Trophoblast cell (in vitro differentiated cells and primary cell): ENCODE measurements at regions not wholly inside any gene's neighbourhood (a gene's known extent, or its start where the extent isn't known, plus 50 kb on each side); places are given as distances from the start of the nearest gene placed in this dataset.

ENCODE experiments used
- DNase-seq, 2 donors: peaks; one replicate each; pipeline ENCODE4 v3.0.0-alpha.2; 2016
- H2AFZ ChIP-seq: 2 replicates; pipeline ENCODE4 v1.6.1; 2013; ENCODE audit warnings: low read length, moderate library complexity, mild to moderate bottlenecking; ENCODE audit not compliant: insufficient read depth, poor library complexity
- H2AK5ac ChIP-seq: 2 replicates; pipeline ENCODE4 v1.6.1; 2013; ENCODE audit warnings: mild to moderate bottlenecking, low read length
- H2BK120ac ChIP-seq: 2 replicates; pipeline ENCODE4 v1.6.1; 2013; ENCODE audit warnings: low read length, mild to moderate bottlenecking, moderate library complexity; ENCODE audit not compliant: insufficient read depth, poor library complexity
- H2BK12ac ChIP-seq: 2 replicates; pipeline ENCODE4 v1.6.1; 2013; ENCODE audit warnings: mild to moderate bottlenecking, low read length, moderate library complexity
- H2BK5ac ChIP-seq: 2 replicates; pipeline ENCODE4 v1.6.1; 2013; ENCODE audit warnings: low read length, low read depth, moderate library complexity, mild to moderate bottlenecking; ENCODE audit not compliant: poor library complexity
- H3K14ac ChIP-seq: 2 replicates; pipeline ENCODE4 v1.6.1; 2013; ENCODE audit warnings: mild to moderate bottlenecking, low read length
- H3K18ac ChIP-seq: 2 replicates; pipeline ENCODE4 v1.6.1; 2013; ENCODE audit warnings: mild to moderate bottlenecking, low read length
- H3K23ac ChIP-seq: 2 replicates; pipeline ENCODE4 v1.6.1; 2013; ENCODE audit warnings: low read length
- H3K27ac ChIP-seq: 2 replicates; pipeline ENCODE4 v1.5.1; 2013; ENCODE audit warnings: low read depth, mild to moderate bottlenecking, inconsistent platforms, low read length, moderate library complexity
- H3K27me3 ChIP-seq: 2 replicates; pipeline ENCODE4 v1.6.1; 2013; ENCODE audit warnings: inconsistent platforms, mild to moderate bottlenecking, low read length, moderate library complexity; ENCODE audit not compliant: insufficient read depth
- H3K36me3 ChIP-seq, 2 experiments: 1 replicate in 1 of 2; 2 replicates in 1 of 2; pipeline ENCODE4 v1.6.1; 2013; ENCODE audit warnings: low read length in 2 of 2, mild to moderate bottlenecking in 2 of 2, moderate library complexity in 1 of 2; ENCODE audit not compliant: insufficient read depth in 2 of 2, control insufficient read depth in 1 of 2
- H3K4ac ChIP-seq: 2 replicates; pipeline ENCODE4 v1.6.1; 2013; ENCODE audit warnings: low read depth, mild to moderate bottlenecking, low read length, moderate library complexity
- H3K4me1 ChIP-seq, 2 experiments: 1 replicate in 1 of 2; 2 replicates in 1 of 2; pipeline ENCODE4 v1.6.1; 2013; ENCODE audit warnings: low read length in 2 of 2, mild to moderate bottlenecking in 2 of 2, moderate library complexity in 1 of 2; ENCODE audit not compliant: insufficient read depth in 2 of 2, control insufficient read depth in 1 of 2
- H3K4me2 ChIP-seq: 2 replicates; pipeline ENCODE4 v1.6.1; 2013; ENCODE audit warnings: inconsistent platforms, mild to moderate bottlenecking, low read length, moderate library complexity
- H3K4me3 ChIP-seq: 2 replicates; pipeline ENCODE4 v1.5.1; 2013; ENCODE audit warnings: mild to moderate bottlenecking, low read depth, low read length, inconsistent platforms
- H3K79me1 ChIP-seq: one replicate; pipeline ENCODE4 v1.6.1; 2013; ENCODE audit warnings: low read length
- H3K79me2 ChIP-seq: 2 replicates; pipeline ENCODE4 v1.6.1; 2013; ENCODE audit warnings: low read length, mild to moderate bottlenecking; ENCODE audit not compliant: control insufficient read depth, insufficient read depth, poor library complexity
- H3K9ac ChIP-seq: 2 replicates; pipeline ENCODE4 v1.6.1; 2013; ENCODE audit warnings: mild to moderate bottlenecking, low read length
- H3K9me3 ChIP-seq: 2 replicates; pipeline ENCODE4 v1.6.1; 2013; ENCODE audit warnings: low read depth, mild to moderate bottlenecking, control low read depth, inconsistent platforms, low read length; ENCODE audit not compliant: insufficient read depth
- H4K12ac ChIP-seq: 2 replicates; pipeline ENCODE4 v1.6.1; 2013; ENCODE audit warnings: low read depth, mild to moderate bottlenecking, low read length, moderate library complexity
- H4K8ac ChIP-seq: 2 replicates; pipeline ENCODE4 v1.6.1; 2013; ENCODE audit warnings: low read depth, mild to moderate bottlenecking, low read length, moderate library complexity
- H4K91ac ChIP-seq: one replicate; pipeline ENCODE4 v1.6.1; 2013; ENCODE audit warnings: low read depth, mild to moderate bottlenecking, low read length, moderate library complexity
- whole genome bisulfite sequencing: extraction: QIAGEN DNeasy Blood & Tissue Kit; methylation state at CpG from one replicate; pipeline ENCODE4 v1.1.7; 2013; ENCODE audit warnings: missing lambda C conversion rate; ENCODE audit not compliant: insufficient read length, insufficient coverage; ENCODE audit errors: extremely low coverage; 5-methylcytosine and 5-hydroxymethylcytosine counted together

GRCh38 chr10:21269289-21269688 is 256.2 kb downstream of the SKIDA1 start:
- Histone ChIP-seq H3K27ac (no peak overlapping the region), H3K4me3 (no peak overlapping the region), H3K18ac (no peak overlapping the region), H2BK120ac (no peak overlapping the region), H2AFZ (no peak overlapping the region), H2BK5ac (no peak overlapping the region), H3K4me2 (no peak overlapping the region), H3K14ac (no peak overlapping the region), H4K12ac (no peak overlapping the region), H3K23ac (no peak overlapping the region), H3K36me3 (no peaks in the 10 kb centered on the region), H3K79me2 (no peaks in the 10 kb centered on the region), H3K9ac (no peak overlapping the region), H4K8ac (no peak overlapping the region), H2AK5ac (no peak overlapping the region), H3K4ac (no peak overlapping the region), H3K4me1 (no peaks in the 10 kb centered on the region), H3K9me3 (no peaks in the 10 kb centered on the region), H3K79me1 (no peaks in the 10 kb centered on the region), H4K91ac (no peak overlapping the region), H3K27me3 (no peaks in the 10 kb centered on the region), H2BK12ac (no peak overlapping the region)
- WGBS: no CpG with 5 or more reads among the region's 5 CpGs
- no peak for DNase-seq

DNA sequence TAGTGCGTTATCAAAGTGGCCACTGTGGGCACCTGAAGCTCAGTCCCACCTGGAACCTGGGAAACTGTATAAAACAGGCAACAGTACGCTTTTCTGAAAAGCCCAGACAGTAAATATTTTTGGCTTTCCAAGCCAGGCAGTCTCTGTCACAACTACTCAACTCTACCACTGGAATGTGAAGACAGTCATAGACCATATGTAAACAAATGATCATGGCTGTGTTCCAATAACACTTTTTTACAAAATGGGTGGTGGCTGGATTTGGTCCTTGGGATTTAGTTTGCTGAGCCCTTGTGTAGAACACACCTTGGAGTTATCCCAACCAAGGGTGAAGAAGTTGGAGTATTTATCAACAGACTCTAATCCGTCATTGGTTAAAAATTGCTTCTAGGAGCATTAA is 259.9 kb downstream of the SKIDA1 start:
- H3K4me1 ChIP-seq: peaks cover 0 to 5% of the 10 kb centered on the region in 2 experiments
- H3K9ac ChIP-seq: no peak overlapping the region
- H3K27me3 ChIP-seq: no peaks in the 10 kb centered on the region
- DNase-seq: peak in 1 of 2 donors; percentile 25
- H3K18ac ChIP-seq: no peak overlapping the region
- H2BK12ac ChIP-seq: no peak overlapping the region
- no peak overlapping the region for H3K4me3 ChIP-seq
- WGBS: no CpG with 5 or more reads among the region's 3 CpGs
- no peak overlapping the region for H2AK5ac ChIP-seq
- no peak overlapping the region for H3K23ac ChIP-seq
- H3K9me3 ChIP-seq: no peaks in the 10 kb centered on the region
- H4K12ac ChIP-seq: no peak overlapping the region
- no peaks in the 10 kb centered on the region for H3K79me1 ChIP-seq
- H2BK120ac ChIP-seq: no peak overlapping the region
- no peaks in the 10 kb centered on the region for H3K36me3 ChIP-seq
- no peak overlapping the region for H2AFZ ChIP-seq
- H3K79me2 ChIP-seq: no peaks in the 10 kb centered on the region
- no peak overlapping the region for H4K91ac ChIP-seq
- H4K8ac ChIP-seq: no peak overlapping the region
- no peak overlapping the region for H3K4ac ChIP-seq
- no peak overlapping the region for H2BK5ac ChIP-seq
- H3K4me2 ChIP-seq: no peak overlapping the region
- H3K14ac ChIP-seq: no peak overlapping the region
- no peak overlapping the region for H3K27ac ChIP-seq

DNA sequence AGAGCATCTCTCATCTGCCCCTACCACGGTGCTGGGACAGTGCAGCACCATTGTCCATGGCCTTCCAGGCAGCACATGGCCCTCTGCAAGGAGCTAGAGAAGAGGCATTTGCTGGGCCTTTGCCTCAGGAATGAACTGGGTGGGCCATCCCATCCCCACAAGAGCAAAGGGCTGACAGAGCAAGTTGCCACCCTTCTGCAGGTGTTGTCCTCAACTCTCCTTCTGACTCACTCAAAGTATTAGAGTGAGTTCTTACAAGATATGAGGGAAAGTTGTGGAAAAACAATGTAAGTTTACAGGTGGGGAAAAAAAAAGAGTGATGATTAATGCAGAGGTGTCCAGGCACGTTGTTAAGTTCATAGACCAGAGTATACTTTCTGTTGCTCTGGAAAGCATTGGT is 261.2 kb downstream of the SKIDA1 start:
- H3K4ac ChIP-seq: no peak overlapping the region
- H3K4me2 ChIP-seq: no peak overlapping the region
- no peak overlapping the region for H2BK120ac ChIP-seq
- no peaks in the 10 kb centered on the region for H3K36me3 ChIP-seq
- no peak overlapping the region for H2BK12ac ChIP-seq
- no peak overlapping the region for H3K4me3 ChIP-seq
- no peaks in the 10 kb centered on the region for H3K79me1 ChIP-seq
- no peak overlapping the region for H4K8ac ChIP-seq
- H4K12ac ChIP-seq: no peak overlapping the region
- WGBS: no CpG with 5 or more reads among the region's 2 CpGs
- H3K79me2 ChIP-seq: no peaks in the 10 kb centered on the region
- peaks cover 0 to 5% of the 10 kb centered on the region in 2 experiments for H3K4me1 ChIP-seq
- H3K14ac ChIP-seq: peak overlapping the region; percentile 54
- H2AFZ ChIP-seq: no peak overlapping the region
- H3K27me3 ChIP-seq: no peaks in the 10 kb centered on the region
- no peaks in the 10 kb centered on the region for H3K9me3 ChIP-seq
- H3K27ac ChIP-seq: no peak overlapping the region
- H2BK5ac ChIP-seq: no peak overlapping the region
- no peak overlapping the region for H3K18ac ChIP-seq
- no peak overlapping the region for H3K9ac ChIP-seq
- H3K23ac ChIP-seq: no peak overlapping the region
- no peak overlapping the region for H4K91ac ChIP-seq
- no peak overlapping the region for H2AK5ac ChIP-seq
- peak; percentile 67 to 81 for DNase-seq

- no peak overlapping the region for H3K18ac ChIP-seq
- no peak overlapping the region for H3K23ac ChIP-seq
- H3K9me3 ChIP-seq: no peaks in the 10 kb centered on the region
- H2AFZ ChIP-seq: no peak overlapping the region
- peak overlapping the region; percentile 54 for H3K14ac ChIP-seq
- no peak overlapping the region for H2BK12ac ChIP-seq
- H3K36me3 ChIP-seq: no peaks in the 10 kb centered on the region
- no peak overlapping the region for H3K4me3 ChIP-seq
- H3K79me2 ChIP-seq: no peaks in the 10 kb centered on the region
- WGBS: no CpG with 5 or more reads among the region's 3 CpGs
- peaks cover 0 to 5% of the 10 kb centered on the region in 2 experiments for H3K4me1 ChIP-seq
- no peak overlapping the region for H2BK5ac ChIP-seq
- no peak overlapping the region for H4K12ac ChIP-seq
- H3K79me1 ChIP-seq: no peaks in the 10 kb centered on the region
- H3K9ac ChIP-seq: no peak overlapping the region
- H3K27me3 ChIP-seq: no peaks in the 10 kb centered on the region
- H3K4ac ChIP-seq: no peak overlapping the region
- H3K27ac ChIP-seq: no peak overlapping the region
- no peak overlapping the region for H2BK120ac ChIP-seq
- H3K4me2 ChIP-seq: no peak overlapping the region
- no peak overlapping the region for H2AK5ac ChIP-seq
- no peak for DNase-seq
- no peak overlapping the region for H4K91ac ChIP-seq
- no peak overlapping the region for H4K8ac ChIP-seq
These were observed 261.6 kb downstream of the SKIDA1 start for GRCh38 chr10:21263839-21264238.
